ENCODE measurements at regions not wholly inside any gene's neighbourhood (a gene's known extent, or its start where the extent isn't known, plus 50 kb on each side); places are given as distances from the start of the nearest gene placed in this dataset.

- TF ChIP-seq CTCF (IDR thresholded peaks at IDR 0.05; ENCODE audit: borderline replicate concordance, extremely low read depth, low read length, poor library complexity, severe bottlenecking) (no peak), EZH2 (IDR thresholded peaks at IDR 0.05; ENCODE audit: borderline replicate concordance, low read depth, low read length, severe bottlenecking) (no peak)
These were observed 63.6 kb downstream of the TNP1 start for GRCh38 chr2:216796115-216796840.
